ENCODE measurements at regions not wholly inside any gene's neighbourhood (a gene's known extent, or its start where the extent isn't known, plus 50 kb on each side); places are given as distances from the start of the nearest gene placed in this dataset.

GRCh38 chr13:22703601-22704209, 477.1 kb upstream of the SGCG start:
- DNase-seq = no peak

DNA sequence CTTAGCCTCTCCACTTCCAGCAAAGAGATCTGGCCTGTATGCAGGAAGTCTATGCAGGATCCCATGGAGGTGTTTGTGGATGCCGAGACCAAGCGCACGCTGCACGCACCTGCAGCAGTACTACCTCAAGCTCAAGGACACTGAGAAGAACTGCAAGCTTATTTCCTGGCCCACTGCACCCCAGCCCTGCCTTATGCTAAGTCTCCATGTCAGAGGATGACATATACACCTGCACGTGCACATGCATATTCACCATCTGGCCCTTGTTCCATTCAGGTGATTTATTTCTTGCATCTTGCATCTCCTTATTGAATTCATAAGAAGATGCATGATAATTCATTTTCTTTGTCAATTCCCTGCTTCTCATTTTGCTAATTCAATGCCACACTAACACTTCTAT, 472.8 kb upstream of the SGCG start:
- DNase-seq = no peak

GRCh38 chr13:22717036-22717435, 463.7 kb upstream of the SGCG start:
- no peak for DNase-seq

GRCh38 chr13:22726726-22727125, 454.1 kb upstream of the SGCG start:
- no peak for DNase-seq

GRCh38 chr13:22735011-22735995, 445.5 kb upstream of the SGCG start:
- no peak for DNase-seq

DNA sequence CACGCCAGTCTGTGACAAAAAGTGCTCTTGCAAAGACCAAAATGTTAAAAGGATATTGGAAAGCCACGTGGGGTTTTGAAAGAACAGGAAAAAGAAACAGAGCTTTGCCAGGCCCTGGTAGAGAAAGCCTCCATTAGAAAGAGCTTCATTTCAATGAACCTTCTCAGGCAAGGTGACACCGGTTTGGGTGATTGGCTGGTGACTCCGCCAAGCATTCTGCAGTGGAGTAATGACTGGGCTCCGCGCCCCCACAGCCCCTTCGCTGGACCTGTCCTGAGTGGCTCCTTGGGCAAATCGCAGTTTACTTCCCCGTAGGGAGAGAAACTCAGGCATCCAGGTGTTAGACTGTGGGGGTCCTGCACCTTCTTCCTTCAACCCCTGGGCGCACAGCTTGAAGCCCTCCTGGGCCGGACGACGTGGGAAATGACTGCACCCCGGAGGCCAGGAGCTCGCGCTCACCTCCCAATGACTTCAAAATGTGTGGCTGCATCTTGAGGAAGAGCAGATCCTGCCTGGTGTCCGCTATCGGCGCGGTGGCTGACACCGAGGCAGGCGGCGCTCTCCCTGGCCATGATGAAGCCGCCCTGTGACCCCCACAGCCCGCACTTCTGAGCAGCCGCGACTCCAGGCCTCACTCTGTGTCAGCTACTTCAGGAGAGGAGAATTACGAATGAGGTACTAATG, 444.6 kb upstream of the SGCG start:
- DNase-seq = no peak

- no peak for DNase-seq
These were observed 444.0 kb upstream of the SGCG start for GRCh38 chr13:22736768-22737092.

GRCh38 chr13:22738357-22738756, 442.4 kb upstream of the SGCG start:
- no peak for DNase-seq

DNA sequence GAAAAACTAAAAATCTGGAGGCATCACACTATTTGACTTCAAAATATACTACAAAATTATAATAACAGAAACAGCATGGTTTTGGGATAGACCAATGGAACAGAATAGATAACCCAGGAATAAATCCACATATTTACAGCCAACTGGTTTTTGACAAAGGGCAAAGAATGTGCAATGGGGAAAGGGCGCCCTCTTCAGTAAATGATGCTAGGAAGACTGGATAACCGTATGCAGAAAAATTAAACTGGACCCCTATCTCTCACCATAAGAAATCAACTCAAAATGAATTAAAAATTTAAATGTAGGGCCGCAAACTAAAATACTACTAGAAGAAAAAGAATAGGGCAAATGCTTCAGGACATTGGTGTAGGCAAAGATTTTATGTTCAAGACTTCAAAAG, 440.5 kb upstream of the SGCG start:
- no peak for DNase-seq

- no peak for DNase-seq
These were observed 435.9 kb upstream of the SGCG start for GRCh38 chr13:22744688-22745452.

GRCh38 chr13:22748866-22749577, 431.8 kb upstream of the SGCG start:
- no peak for DNase-seq

- DNase-seq = no peak
These were observed 431.2 kb upstream of the SGCG start for GRCh38 chr13:22749626-22750025.

GRCh38 chr13:22757530-22758120, 423.2 kb upstream of the SGCG start:
- DNase-seq = no peak

DNA sequence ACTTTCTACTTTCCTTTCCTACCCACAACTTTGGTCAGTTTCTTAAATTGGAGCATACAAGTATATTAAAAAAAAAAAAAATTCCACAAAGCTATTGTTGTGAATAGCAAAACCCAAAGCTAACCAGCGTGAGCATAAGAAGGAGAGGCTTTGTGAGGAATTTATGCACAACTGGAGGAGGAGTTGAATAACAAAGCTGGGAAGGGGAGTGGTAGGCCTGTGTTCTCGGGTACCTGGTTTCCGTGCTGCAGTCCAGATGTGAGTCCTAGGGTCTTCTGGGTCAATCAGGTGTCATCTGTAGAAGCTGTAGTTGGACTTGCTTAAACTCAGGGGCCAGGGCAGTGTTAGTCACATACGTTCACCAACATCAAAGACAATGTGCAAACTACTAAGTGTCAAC, 422.5 kb upstream of the SGCG start:
- DNase-seq = no peak

GRCh38 chr13:22761709-22762108, 419.1 kb upstream of the SGCG start:
- DNase-seq = no peak

- no peak for DNase-seq
These were observed 415.2 kb upstream of the SGCG start for GRCh38 chr13:22765547-22765946.

- no peak for DNase-seq
These were observed 409.9 kb upstream of the SGCG start for GRCh38 chr13:22770891-22771290.

DNA sequence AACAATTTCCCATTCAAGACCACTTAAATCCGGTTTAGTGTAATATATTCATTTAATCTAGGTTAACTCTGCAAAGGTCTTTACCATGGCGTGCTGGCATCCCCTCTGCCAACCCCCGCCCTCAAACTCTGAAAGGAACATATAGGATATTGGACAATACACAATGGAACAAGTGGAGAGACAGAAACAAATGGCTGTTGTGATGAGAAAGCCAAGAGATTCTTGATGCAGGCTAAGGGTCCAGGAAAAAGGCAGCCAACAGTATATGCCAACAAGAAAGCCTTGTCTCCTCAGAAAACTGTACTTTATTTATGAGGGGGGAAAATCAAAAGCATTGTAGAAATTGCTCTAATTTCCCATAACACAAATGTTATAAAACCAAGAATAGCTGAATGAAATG, 407.3 kb upstream of the SGCG start:
- no peak for DNase-seq

DNA sequence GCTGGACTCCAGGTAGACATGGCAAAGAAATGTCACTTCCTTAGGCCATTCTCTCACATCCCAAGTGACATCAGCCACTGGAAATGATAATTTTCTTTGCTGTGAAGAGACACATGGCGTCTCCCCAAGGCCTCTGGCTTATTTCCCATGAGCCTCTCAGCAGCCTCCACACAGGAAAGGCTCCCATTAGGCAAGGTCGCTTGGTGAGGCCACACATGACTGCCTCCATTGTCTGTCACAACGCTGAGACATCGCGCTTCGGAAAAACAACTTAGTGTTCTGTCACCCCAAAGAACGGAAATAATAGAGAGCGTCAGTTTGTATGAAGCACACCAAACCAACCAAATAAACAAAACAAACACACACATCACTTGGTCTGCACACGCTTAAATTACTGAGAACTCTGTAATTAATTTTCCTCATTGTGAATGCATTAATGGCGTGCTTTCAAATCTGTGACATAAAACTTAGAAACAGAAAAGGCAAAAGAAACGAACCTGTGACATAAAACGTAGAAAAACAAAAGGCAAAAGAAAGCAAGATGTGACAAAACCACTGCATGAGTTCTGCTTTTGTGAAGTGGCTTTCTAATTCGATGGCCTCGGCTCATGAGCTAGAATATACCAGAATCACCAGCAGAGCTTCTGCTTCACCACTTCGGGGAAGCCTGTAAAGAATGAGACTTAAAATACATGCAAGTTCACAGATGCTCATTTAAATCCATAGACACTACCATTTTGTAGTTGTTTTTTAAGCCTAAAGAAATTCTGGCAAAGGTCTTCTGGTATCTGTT, 404.2 kb upstream of the SGCG start:
- DNase-seq = no peak

DNA sequence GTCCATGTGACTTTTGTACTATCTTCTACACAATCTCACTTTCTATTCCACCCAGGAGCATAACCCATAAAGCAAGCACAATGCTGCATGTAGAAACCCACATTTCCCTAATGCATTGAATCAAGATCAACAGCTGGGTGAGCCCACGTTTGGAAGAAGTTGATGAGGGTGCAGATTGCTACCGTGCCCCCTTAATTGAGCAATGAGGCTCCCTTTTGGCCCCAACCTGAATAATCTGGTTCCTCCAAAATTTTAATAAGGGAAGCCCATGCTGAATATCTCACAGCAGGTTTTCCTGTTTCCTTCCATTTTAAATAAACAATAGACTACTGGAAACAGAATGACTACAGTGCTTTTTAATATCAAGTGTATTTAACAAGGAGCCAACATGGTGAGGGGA, 403.6 kb upstream of the SGCG start:
- DNase-seq = no peak

- DNase-seq = no peak
These were observed 391.7 kb upstream of the SGCG start for GRCh38 chr13:22789027-22789593.

Measured in CD4-positive, alpha-beta T cell treated with Interleukin-1 beta for 1 hour (primary cell).